GM23338 (cell line): ENCODE measurements at regions not wholly inside any gene's neighbourhood (a gene's known extent, or its start where the extent isn't known, plus 50 kb on each side); places are given as distances from the start of the nearest gene placed in this dataset.

Experiments
- ATAC-seq: fragments of 200-7000 bp; cut with Tn5 transposase; 3 replicates; pipeline ENCODE4 v1.9.1; 2020
- DNase-seq: peaks from one replicate; pipeline ENCODE4 v3.0.0-alpha.2; 2015; ENCODE audit warnings: low spot score
- H2AFZ ChIP-seq: fragments of 200-600 bp; sonication (generic); 2 replicates; pipeline ENCODE4 v1.8.0; 2016; ENCODE audit warnings: antibody characterized with exemption, mild to moderate bottlenecking, moderate library complexity
- H3F3A ChIP-seq: fragments of 200-600 bp; sonication (generic); replicated peaks from 2 replicates; pipeline ENCODE4 v1.8.0; 2017; ENCODE audit warnings: antibody characterized with exemption, mixed run types, low read depth
- H3K27ac ChIP-seq: fragments of 200-600 bp; sonication (generic); 2 replicates; pipeline ENCODE4 v1.6.1; 2016; ENCODE audit warnings: low read depth
- H3K27me3 ChIP-seq: fragments of 200-600 bp; sonication (generic); 2 replicates; pipeline ENCODE4 v1.8.0; 2016; ENCODE audit warnings: mild to moderate bottlenecking, mixed run types, moderate library complexity; ENCODE audit not compliant: insufficient read depth
- H3K36me3 ChIP-seq: fragments of 200-600 bp; sonication (generic); 2 replicates; pipeline ENCODE4 v1.8.0; 2016; ENCODE audit warnings: mild to moderate bottlenecking; ENCODE audit not compliant: insufficient read depth
- H3K4me1 ChIP-seq: fragments of 200-600 bp; sonication (generic); 2 replicates; pipeline ENCODE4 v1.8.0; 2016; ENCODE audit warnings: mild to moderate bottlenecking, moderate library complexity; ENCODE audit not compliant: insufficient read depth
- H3K4me2 ChIP-seq: fragments of 200-600 bp; sonication (generic); 2 replicates; pipeline ENCODE4 v1.7.1; 2017; ENCODE audit warnings: mixed run types
- H3K4me3 ChIP-seq: fragments of 200-600 bp; sonication (generic); 2 replicates; pipeline ENCODE4 v1.6.1; 2016; ENCODE audit warnings: mixed run types
- H3K79me2 ChIP-seq: fragments of 200-600 bp; sonication (generic); replicated peaks from 2 replicates; pipeline ENCODE4 v1.8.0; 2017; ENCODE audit warnings: mild to moderate bottlenecking; ENCODE audit not compliant: insufficient read depth
- H3K9me2 ChIP-seq: fragments of 200-600 bp; sonication (generic); 2 replicates; pipeline ENCODE4 v1.8.0; 2017; ENCODE audit not compliant: insufficient read depth
- H4K20me1 ChIP-seq: fragments of 200-600 bp; sonication (generic); replicated peaks from 2 replicates; pipeline ENCODE4 v1.8.0; 2017; ENCODE audit warnings: mild to moderate bottlenecking; ENCODE audit not compliant: insufficient read depth
- H3K27ac Mint-ChIP-seq: 2 replicates; pipeline ENCODE4 v1.8.0; 2020; ENCODE audit warnings: inconsistent platforms, mild to moderate bottlenecking, moderate library complexity, mixed read lengths
- H3K27me3 Mint-ChIP-seq: 3 replicates; pipeline ENCODE4 v1.8.0; 2022; ENCODE audit warnings: low read depth, mild to moderate bottlenecking, moderate library complexity, mixed read lengths, inconsistent platforms; ENCODE audit not compliant: insufficient read depth, poor library complexity
- H3K36me3 Mint-ChIP-seq: 3 replicates; pipeline ENCODE4 v1.8.0; 2021; ENCODE audit warnings: low read depth, mild to moderate bottlenecking, inconsistent platforms, moderate library complexity, mixed read lengths
- H3K4me1 Mint-ChIP-seq: 3 replicates; pipeline ENCODE4 v1.8.0; 2020; ENCODE audit warnings: mild to moderate bottlenecking, inconsistent platforms, mixed read lengths
- H3K4me3 Mint-ChIP-seq: 3 replicates; pipeline ENCODE4 v1.8.0; 2021; ENCODE audit warnings: moderate library complexity, mild to moderate bottlenecking, inconsistent platforms, mixed read lengths
- H3K9me3 Mint-ChIP-seq: 3 replicates; pipeline ENCODE4 v1.8.0; 2020; ENCODE audit warnings: moderate library complexity, mild to moderate bottlenecking, inconsistent platforms, mixed read lengths
- CREB1 ChIP-seq: fragments of 250-450 bp; sonication (Bioruptor Pico); IDR thresholded peaks from 2 replicates; pipeline ENCODE4 v1.5.0; 2020; ENCODE audit warnings: low read depth, mild to moderate bottlenecking, moderate library complexity
- EZH2 ChIP-seq: fragments of 200-600 bp; sonication (generic); IDR thresholded peaks from one replicate; pipeline ENCODE4 v1.8.0; 2017; ENCODE audit warnings: antibody characterized with exemption, mild to moderate bottlenecking, low read depth; ENCODE audit not compliant: unreplicated experiment
- EZH2phosphoT487 ChIP-seq: fragments of 200-600 bp; sonication (generic); IDR thresholded peaks from one replicate; pipeline ENCODE4 v1.8.1; 2018; ENCODE audit warnings: antibody characterized with exemption; ENCODE audit not compliant: unreplicated experiment
- NANOG ChIP-seq: IDR thresholded peaks from 2 replicates; pipeline ENCODE4 v1.6.1; 2016; ENCODE audit warnings: antibody characterized with exemption, borderline replicate concordance
- POLR2AphosphoS5 ChIP-seq: IDR thresholded peaks from 2 replicates; pipeline ENCODE4 v1.6.1; 2016; ENCODE audit warnings: antibody characterized with exemption, low read depth
- STAT1 ChIP-seq: IDR thresholded peaks from one replicate; pipeline ENCODE4 v1.6.1; 2016; ENCODE audit warnings: antibody characterized with exemption; ENCODE audit not compliant: unreplicated experiment
- ZNF114 ChIP-seq: fragments of 250-450 bp; sonication (Bioruptor Pico); IDR thresholded peaks from 2 replicates; pipeline ENCODE4 v1.5.0; 2020; ENCODE audit warnings: mild to moderate bottlenecking, moderate library complexity
- TF ChIP-seq, protein P1 (sequence below): IDR thresholded peaks from one replicate; pipeline ENCODE4 v1.6.1; 2018; ENCODE audit warnings: antibody characterized with exemption; ENCODE audit not compliant: unreplicated experiment
- TF ChIP-seq, protein P2 (sequence below): IDR thresholded peaks from 2 replicates; pipeline ENCODE4 v1.6.1; 2016; ENCODE audit warnings: antibody characterized with exemption
- TF ChIP-seq, protein P3 (sequence below), 2 experiments: fragments of 200-600 bp in 1 of 2; sonication (generic) in 1 of 2; conservative IDR thresholded peaks; 2 replicates each; pipeline versions ENCODE4 v1.5.1 to v1.6.1; 2016 to 2017; ENCODE audit warnings: antibody characterized with exemption in 2 of 2, low read depth in 2 of 2, mild to moderate bottlenecking in 2 of 2, moderate library complexity in 1 of 2

DNA sequence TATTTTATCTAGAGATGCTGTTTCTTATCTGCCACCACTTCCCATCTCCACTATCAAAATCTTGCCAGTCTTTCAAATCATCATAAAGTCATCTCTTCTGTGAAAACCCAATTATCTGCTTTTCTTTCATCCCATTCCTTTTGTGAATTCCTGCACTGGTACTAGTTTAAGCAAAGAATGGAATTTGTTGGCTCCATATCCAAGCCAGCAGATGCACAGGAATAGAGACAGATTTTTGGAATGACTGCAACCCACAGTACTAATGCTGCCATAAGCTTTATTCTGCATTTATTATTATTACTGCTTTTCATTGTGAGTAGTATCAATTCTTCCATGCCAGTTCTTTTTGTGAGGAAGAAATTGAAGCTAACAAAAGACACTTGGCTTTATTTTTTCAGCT, 616.7 kb downstream of the RAPGEF2 start (continued):
- TF ChIP-seq, protein P1, sequence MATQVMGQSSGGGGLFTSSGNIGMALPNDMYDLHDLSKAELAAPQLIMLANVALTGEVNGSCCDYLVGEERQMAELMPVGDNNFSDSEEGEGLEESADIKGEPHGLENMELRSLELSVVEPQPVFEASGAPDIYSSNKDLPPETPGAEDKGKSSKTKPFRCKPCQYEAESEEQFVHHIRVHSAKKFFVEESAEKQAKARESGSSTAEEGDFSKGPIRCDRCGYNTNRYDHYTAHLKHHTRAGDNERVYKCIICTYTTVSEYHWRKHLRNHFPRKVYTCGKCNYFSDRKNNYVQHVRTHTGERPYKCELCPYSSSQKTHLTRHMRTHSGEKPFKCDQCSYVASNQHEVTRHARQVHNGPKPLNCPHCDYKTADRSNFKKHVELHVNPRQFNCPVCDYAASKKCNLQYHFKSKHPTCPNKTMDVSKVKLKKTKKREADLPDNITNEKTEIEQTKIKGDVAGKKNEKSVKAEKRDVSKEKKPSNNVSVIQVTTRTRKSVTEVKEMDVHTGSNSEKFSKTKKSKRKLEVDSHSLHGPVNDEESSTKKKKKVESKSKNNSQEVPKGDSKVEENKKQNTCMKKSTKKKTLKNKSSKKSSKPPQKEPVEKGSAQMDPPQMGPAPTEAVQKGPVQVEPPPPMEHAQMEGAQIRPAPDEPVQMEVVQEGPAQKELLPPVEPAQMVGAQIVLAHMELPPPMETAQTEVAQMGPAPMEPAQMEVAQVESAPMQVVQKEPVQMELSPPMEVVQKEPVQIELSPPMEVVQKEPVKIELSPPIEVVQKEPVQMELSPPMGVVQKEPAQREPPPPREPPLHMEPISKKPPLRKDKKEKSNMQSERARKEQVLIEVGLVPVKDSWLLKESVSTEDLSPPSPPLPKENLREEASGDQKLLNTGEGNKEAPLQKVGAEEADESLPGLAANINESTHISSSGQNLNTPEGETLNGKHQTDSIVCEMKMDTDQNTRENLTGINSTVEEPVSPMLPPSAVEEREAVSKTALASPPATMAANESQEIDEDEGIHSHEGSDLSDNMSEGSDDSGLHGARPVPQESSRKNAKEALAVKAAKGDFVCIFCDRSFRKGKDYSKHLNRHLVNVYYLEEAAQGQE = no peak
- TF ChIP-seq POLR2AphosphoS5 (no peak), ZNF114 (CRISPR knock-in tag) (no peak)
- TF ChIP-seq, protein P2, sequence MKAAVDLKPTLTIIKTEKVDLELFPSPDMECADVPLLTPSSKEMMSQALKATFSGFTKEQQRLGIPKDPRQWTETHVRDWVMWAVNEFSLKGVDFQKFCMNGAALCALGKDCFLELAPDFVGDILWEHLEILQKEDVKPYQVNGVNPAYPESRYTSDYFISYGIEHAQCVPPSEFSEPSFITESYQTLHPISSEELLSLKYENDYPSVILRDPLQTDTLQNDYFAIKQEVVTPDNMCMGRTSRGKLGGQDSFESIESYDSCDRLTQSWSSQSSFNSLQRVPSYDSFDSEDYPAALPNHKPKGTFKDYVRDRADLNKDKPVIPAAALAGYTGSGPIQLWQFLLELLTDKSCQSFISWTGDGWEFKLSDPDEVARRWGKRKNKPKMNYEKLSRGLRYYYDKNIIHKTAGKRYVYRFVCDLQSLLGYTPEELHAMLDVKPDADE = no peak

DNA sequence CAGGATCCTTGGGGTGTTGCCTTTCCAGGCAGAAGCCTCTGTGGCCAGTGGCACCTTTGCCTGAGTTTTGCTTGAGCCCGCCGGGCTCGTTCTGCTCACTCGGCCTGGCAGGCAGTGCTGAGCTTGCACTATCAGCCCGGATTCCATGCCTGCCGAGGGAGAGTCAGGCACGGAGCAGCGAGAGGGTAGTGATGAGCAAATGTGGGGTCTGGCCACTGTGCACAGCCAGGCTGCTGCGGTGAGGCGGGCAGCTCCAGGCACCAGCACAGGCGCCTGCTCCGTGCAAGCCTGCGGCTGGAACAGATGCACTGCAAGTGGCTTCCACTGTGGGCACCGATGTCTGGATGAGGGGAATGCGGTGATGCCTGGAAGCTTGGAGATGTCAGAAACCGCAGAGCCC, 619.2 kb downstream of the RAPGEF2 start:
- Histone ChIP-seq H3K27me3 (no peaks in the 10 kb centered on the region), H3K4me2 (no peak overlapping the region), H3F3A (no peaks in the 10 kb centered on the region), H3K36me3 (no peaks in the 10 kb centered on the region), H3K9me2 (no peaks in the 10 kb centered on the region), H4K20me1 (no peaks in the 10 kb centered on the region), H3K27ac (no peak overlapping the region), H3K4me1 (no peaks in the 10 kb centered on the region), H3K79me2 (no peaks in the 10 kb centered on the region), H3K4me3 (no peak overlapping the region), H2AFZ (peak overlapping the region; percentile 56; the same call in 1 of the 2 replicates)
- no peak; the same call in 2 of the 3 replicates for ATAC-seq
- Mint-ChIP-seq H3K4me1 (peaks cover 4% of the 10 kb centered on the region; the same call in 2 of the 3 replicates), H3K36me3 (no peaks in the 10 kb centered on the region), H3K9me3 (no peaks in the 10 kb centered on the region), H3K27me3 (no peaks in the 10 kb centered on the region), H3K4me3 (no peak overlapping the region), H3K27ac (no peak overlapping the region)
- no peak for TF ChIP-seq EZH2
- TF ChIP-seq, protein P2 = no peak
- TF ChIP-seq NANOG = no peak
- no peak for TF ChIP-seq STAT1
- no peak for TF ChIP-seq POLR2AphosphoS5
- TF ChIP-seq, protein P3, sequence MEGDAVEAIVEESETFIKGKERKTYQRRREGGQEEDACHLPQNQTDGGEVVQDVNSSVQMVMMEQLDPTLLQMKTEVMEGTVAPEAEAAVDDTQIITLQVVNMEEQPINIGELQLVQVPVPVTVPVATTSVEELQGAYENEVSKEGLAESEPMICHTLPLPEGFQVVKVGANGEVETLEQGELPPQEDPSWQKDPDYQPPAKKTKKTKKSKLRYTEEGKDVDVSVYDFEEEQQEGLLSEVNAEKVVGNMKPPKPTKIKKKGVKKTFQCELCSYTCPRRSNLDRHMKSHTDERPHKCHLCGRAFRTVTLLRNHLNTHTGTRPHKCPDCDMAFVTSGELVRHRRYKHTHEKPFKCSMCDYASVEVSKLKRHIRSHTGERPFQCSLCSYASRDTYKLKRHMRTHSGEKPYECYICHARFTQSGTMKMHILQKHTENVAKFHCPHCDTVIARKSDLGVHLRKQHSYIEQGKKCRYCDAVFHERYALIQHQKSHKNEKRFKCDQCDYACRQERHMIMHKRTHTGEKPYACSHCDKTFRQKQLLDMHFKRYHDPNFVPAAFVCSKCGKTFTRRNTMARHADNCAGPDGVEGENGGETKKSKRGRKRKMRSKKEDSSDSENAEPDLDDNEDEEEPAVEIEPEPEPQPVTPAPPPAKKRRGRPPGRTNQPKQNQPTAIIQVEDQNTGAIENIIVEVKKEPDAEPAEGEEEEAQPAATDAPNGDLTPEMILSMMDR (conservative IDR thresholded peaks at IDR 0.05; ENCODE audit: low read depth in 2 of 2) = no peak
- TF ChIP-seq EZH2phosphoT487 = no peak
- no peak for TF ChIP-seq ZNF114 (CRISPR knock-in tag)
- TF ChIP-seq, protein P1 = no peak
- no peak for TF ChIP-seq CREB1 (CRISPR knock-in tag)
- no peak for DNase-seq
